K562 (cell line): ENCODE measurements at regions not wholly inside any gene's neighbourhood (a gene's known extent, or its start where the extent isn't known, plus 50 kb on each side); places are given as distances from the start of the nearest gene placed in this dataset.

Source experiments
- ATAC-seq: fragments of 200-7000 bp; cut with Tn5 transposase; 3 replicates; pipeline ENCODE4 v1.9.1; 2020; ENCODE audit warnings: moderate library complexity
- BruUV-seq: library from RNA; stranded (reverse); fragments of 400-500 nt; replicated peaks from 2 replicates; lab custom pipeline; 2021; lab: Mats Ljungman, UMichigan
- CTCF ChIA-PET: fragments of 300-600 bp; formaldehyde crosslinking; extraction: SDS; loops from one replicate; lab custom pipeline; 2021; ENCODE audit warnings: low intra/inter-chr PET ratio; lab: Yijun Ruan, JAX
- POLR2A ChIA-PET: fragments of 300-600, 350-650 bp; sonication (Branson Sonifier 250); formaldehyde crosslinking; extraction: SDS; loops from one replicate; lab custom pipeline; 2021; ENCODE audit warnings: antibody characterized with exemption, inconsistent platforms; lab: Yijun Ruan, JAX
- DNase-seq, 4 experiments: peaks; one replicate each; pipeline versions ENCODE4 v3.0.0 to v3.0.0-alpha.2; 2011 to 2018; ENCODE audit warnings: low spot score in 3 of 4, mixed read lengths in 3 of 4; ENCODE audit errors: extremely low read depth in 1 of 4
- FAIRE-seq: peaks from 2 replicates; lab custom pipeline; 2011; peaks lifted over from hg19 to GRCh38; lab: Jason Lieb, UNC
- H2AFZ ChIP-seq: 2 replicates; pipeline ENCODE4 v1.6.0; 2011; ENCODE audit warnings: low read depth, low read length, control low read depth, inconsistent platforms
- H3K27ac ChIP-seq: fragments of 200-600 bp; 3 replicates; pipeline ENCODE4 v1.8.0; 2011; ENCODE audit warnings: low read depth, mild to moderate bottlenecking, control low read depth, inconsistent platforms, low read length, moderate library complexity, mixed read lengths; ENCODE audit errors: extremely low read depth
- H3K27me3 ChIP-seq, 2 experiments: fragments of 300-600 bp in 1 of 2; 2 replicates in 1 of 2; 3 replicates in 1 of 2; pipeline versions ENCODE4 v1.6.0 to v1.8.0; 2011; ENCODE audit warnings: inconsistent platforms in 2 of 2, low read length in 2 of 2, mild to moderate bottlenecking in 1 of 2, mixed read lengths in 1 of 2, moderate library complexity in 1 of 2; ENCODE audit not compliant: control insufficient read depth in 2 of 2, insufficient read depth in 2 of 2
- H3K36me3 ChIP-seq: fragments of 300-600 bp; 3 replicates; pipeline ENCODE4 v1.8.0; 2011; ENCODE audit warnings: mild to moderate bottlenecking, low read length, inconsistent platforms; ENCODE audit not compliant: control insufficient read depth, insufficient read depth
- H3K4me1 ChIP-seq, 2 experiments: fragments of 200-600 bp in 1 of 2; replicated peaks in 1 of 2; 2 replicates in 1 of 2; 3 replicates in 1 of 2; pipeline versions ENCODE4 v1.5.1 to v1.8.0; 2011; ENCODE audit warnings: inconsistent platforms in 2 of 2, low read length in 2 of 2, mild to moderate bottlenecking in 1 of 2, mixed read lengths in 1 of 2, moderate library complexity in 1 of 2; ENCODE audit not compliant: control insufficient read depth in 2 of 2, insufficient read depth in 2 of 2
- H3K4me2 ChIP-seq: 2 replicates; pipeline ENCODE4 v1.6.1; 2011; ENCODE audit warnings: low read length, control low read depth, inconsistent platforms, mixed read lengths; ENCODE audit not compliant: insufficient read depth
- H3K4me3 ChIP-seq: fragments of 200-600 bp; sonication (generic), shearing (Covaris generic); 2 replicates; pipeline ENCODE4 v1.5.1; 2016; ENCODE audit warnings: control low read depth, inconsistent platforms
- H3K79me2 ChIP-seq: fragments of 200-600 bp; 3 replicates; pipeline ENCODE4 v1.8.0; 2011; ENCODE audit warnings: low read length, inconsistent platforms; ENCODE audit not compliant: control insufficient read depth, insufficient read depth
- H3K9ac ChIP-seq, 2 experiments: 2 replicates each; pipeline versions ENCODE4 v1.6.0 to v1.6.1; 2011; ENCODE audit warnings: low read depth in 2 of 2, low read length in 2 of 2, control low read depth in 1 of 2, inconsistent platforms in 1 of 2, mild to moderate bottlenecking in 1 of 2, mixed read lengths in 1 of 2; ENCODE audit not compliant: insufficient read depth in 1 of 2
- H3K9me1 ChIP-seq: one replicate; pipeline ENCODE4 v1.6.0; 2011; ENCODE audit warnings: inconsistent platforms, mild to moderate bottlenecking, low read length, moderate library complexity; ENCODE audit not compliant: control insufficient read depth, insufficient read depth
- H3K9me3 ChIP-seq: replicated peaks from 2 replicates; pipeline ENCODE4 v1.5.1; 2011; ENCODE audit warnings: low read depth, low read length, inconsistent platforms; ENCODE audit not compliant: control insufficient read depth, insufficient read depth
- H4K20me1 ChIP-seq: replicated peaks from 2 replicates; pipeline ENCODE4 v1.6.1; 2011; ENCODE audit warnings: low read length, inconsistent platforms, mixed read lengths; ENCODE audit not compliant: control insufficient read depth, insufficient read depth
- BCL6 ChIP-seq: fragments of 250-450 bp; sonication (Bioruptor Pico); IDR thresholded peaks from 2 replicates; pipeline ENCODE4 v1.4.0; 2020
- NCOA6 ChIP-seq: fragments of 450-650 bp; IDR thresholded peaks from 2 replicates; pipeline ENCODE4 v1.6.1; 2017; ENCODE audit warnings: mild to moderate bottlenecking
- SMAD3 ChIP-seq: fragments of 450-650 bp; formaldehyde crosslinking; conservative IDR thresholded peaks from 2 replicates; pipeline ENCODE4 v1.4.0; 2020; ENCODE audit warnings: mild to moderate bottlenecking
- TOE1 ChIP-seq, 2 experiments: fragments of 450-650 bp in 1 of 2; sonication (generic) in 1 of 2; formaldehyde crosslinking in 1 of 2; IDR thresholded peaks; 2 replicates each; pipeline versions ENCODE4 v1.7.1 to v1.8.0; 2016 to 2022; ENCODE audit warnings: borderline replicate concordance in 2 of 2, mild to moderate bottlenecking in 2 of 2, antibody characterized with exemption in 1 of 2, inconsistent platforms in 1 of 2, low read depth in 1 of 2, missing genetic modification reagents in 1 of 2, moderate library complexity in 1 of 2
- ZNF143 ChIP-seq: sonication (generic); formaldehyde crosslinking; IDR thresholded peaks from 2 replicates; pipeline ENCODE4 v1.9.0; 2022; ENCODE audit warnings: mild to moderate bottlenecking, missing genetic modification reagents
- ZNF239 ChIP-seq: fragments of 250-450 bp; sonication (Bioruptor Pico); IDR thresholded peaks from 2 replicates; pipeline ENCODE4 v1.4.0; 2020; ENCODE audit warnings: mild to moderate bottlenecking
- ZNF77 ChIP-seq: fragments of 250-450 bp; sonication (Bioruptor Pico); IDR thresholded peaks from 2 replicates; pipeline ENCODE4 v1.5.0; 2020
- ZSCAN29 ChIP-seq: fragments of 450-650 bp; IDR thresholded peaks from 2 replicates; pipeline ENCODE4 v1.6.1; 2017
- WGBS: fragments of 100-300 bp; shearing (Covaris generic); methylation state at CpG from one replicate; pipeline ENCODE4 v1.1.6; 2016; ENCODE audit warnings: low coverage, mixed read lengths; ENCODE audit not compliant: insufficient coverage; ENCODE audit errors: missing lambda C conversion rate; 5-methylcytosine and 5-hydroxymethylcytosine counted together
- in situ Hi-C: fragments of 300-500 bp; cut with MboI; formaldehyde crosslinking; loops from 4 replicates; pipeline ENCODE4 v1.15.0; 2018; ENCODE audit warnings: inconsistent platforms, mixed read lengths
- intact Hi-C: fragments of 100-400 bp; cut with micrococcal nuclease; formaldehyde crosslinking; loops from 2 replicates; pipeline ENCODE4 v1.14.2; 2022
- TF ChIP-seq, protein P1 (sequence below): fragments of 200-800 bp; sonication (Bioruptor generic); IDR thresholded peaks from 2 replicates; pipeline ENCODE4 v1.6.1; 2016; ENCODE audit warnings: missing genetic modification characterization, missing compliant biosample characterization
- TF ChIP-seq, protein P2 (sequence below), 2 experiments: fragments of 450-650 bp; IDR thresholded peaks; 2 replicates each; pipeline ENCODE4 v1.6.1; 2016
- TF ChIP-seq, protein P3 (sequence below): fragments of 450-650 bp; formaldehyde crosslinking; IDR thresholded peaks from 2 replicates; pipeline ENCODE4 v1.4.0; 2022; ENCODE audit warnings: missing genetic modification characterization

DNA sequence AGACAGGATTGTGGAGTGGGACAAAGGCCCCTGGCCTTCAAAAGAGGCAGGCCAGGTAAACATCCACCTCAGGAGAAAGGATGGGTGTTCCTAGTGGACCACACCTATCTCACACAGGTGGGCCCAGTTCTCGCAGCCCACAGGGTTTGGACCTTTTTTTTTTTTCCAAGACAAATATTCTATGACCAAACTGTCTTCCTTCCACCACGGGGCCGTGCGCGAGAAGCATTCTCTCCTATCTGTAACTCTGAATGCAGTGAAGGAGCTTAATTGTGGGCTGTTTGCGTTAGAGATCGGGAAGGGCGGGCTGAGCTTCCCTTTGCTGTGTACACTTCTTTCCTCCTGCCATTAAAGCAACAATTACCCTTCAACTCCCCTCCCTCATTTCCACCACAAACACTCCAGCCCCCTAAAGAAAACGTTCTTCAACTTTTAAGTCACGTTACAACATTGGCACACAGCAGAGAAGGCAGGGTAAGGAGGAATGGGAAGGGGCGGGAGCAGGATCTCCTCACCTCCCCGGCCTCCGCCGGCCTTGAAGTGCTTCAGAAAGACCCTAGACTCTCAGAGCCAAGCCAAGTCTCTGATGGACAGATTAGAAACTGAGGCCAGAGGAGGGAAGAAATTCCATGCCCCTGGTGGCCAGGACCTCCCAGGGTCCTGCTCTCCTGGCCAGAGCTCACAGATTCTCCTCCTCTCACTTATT lies 238.4 kb downstream of the BUD13 start:
- no peak overlapping the region for H2AFZ ChIP-seq
- no peaks in the 10 kb centered on the region for H4K20me1 ChIP-seq
- 0% methylated on average over 14 of the region's 14 CpGs for WGBS
- H3K27me3 ChIP-seq, result peaks cover 2 to 61% of the 10 kb centered on the region in 2 experiments; a peak in 3 of 5 replicates
- H3K79me2 ChIP-seq, result no peaks in the 10 kb centered on the region
- ATAC-seq (no peak), DNase-seq (no peak), FAIRE-seq (no peak)
- H3K36me3 ChIP-seq, result no peaks in the 10 kb centered on the region
- H3K4me2 ChIP-seq, result no peak overlapping the region
- no TSS peak for BruUV-seq
- H3K4me1 ChIP-seq, result no peaks in the 10 kb centered on the region; a peak in 1 of 5 replicates
- intact Hi-C loops, result no loop called here
- no peak overlapping the region for H3K4me3 ChIP-seq
- H3K27ac ChIP-seq, result no peak overlapping the region
- ChIA-PET CTCF (no interaction called here), POLR2A (no interaction called here)
- H3K9me3 ChIP-seq, result no peaks in the 10 kb centered on the region
- H3K9me1 ChIP-seq, result no peaks in the 10 kb centered on the region
- no peak overlapping the region for H3K9ac ChIP-seq
- in situ Hi-C loops, result no loop called here
- TF ChIP-seq ZNF77 (CRISPR knock-in tag) (no peak), TOE1 (IDR thresholded peaks at IDR 0.05; ENCODE audit: borderline replicate concordance) (no peak), TOE1 (CRISPR knock-in tag; IDR thresholded peaks at IDR 0.05; ENCODE audit: borderline replicate concordance, low read depth) (no peak), SMAD3 (no peak), ZNF143 (CRISPR knock-in tag) (no peak), BCL6 (no peak), ZNF239 (CRISPR knock-in tag) (no peak), NCOA6 (no peak), ZSCAN29 (no peak)
- TF ChIP-seq, protein P1, sequence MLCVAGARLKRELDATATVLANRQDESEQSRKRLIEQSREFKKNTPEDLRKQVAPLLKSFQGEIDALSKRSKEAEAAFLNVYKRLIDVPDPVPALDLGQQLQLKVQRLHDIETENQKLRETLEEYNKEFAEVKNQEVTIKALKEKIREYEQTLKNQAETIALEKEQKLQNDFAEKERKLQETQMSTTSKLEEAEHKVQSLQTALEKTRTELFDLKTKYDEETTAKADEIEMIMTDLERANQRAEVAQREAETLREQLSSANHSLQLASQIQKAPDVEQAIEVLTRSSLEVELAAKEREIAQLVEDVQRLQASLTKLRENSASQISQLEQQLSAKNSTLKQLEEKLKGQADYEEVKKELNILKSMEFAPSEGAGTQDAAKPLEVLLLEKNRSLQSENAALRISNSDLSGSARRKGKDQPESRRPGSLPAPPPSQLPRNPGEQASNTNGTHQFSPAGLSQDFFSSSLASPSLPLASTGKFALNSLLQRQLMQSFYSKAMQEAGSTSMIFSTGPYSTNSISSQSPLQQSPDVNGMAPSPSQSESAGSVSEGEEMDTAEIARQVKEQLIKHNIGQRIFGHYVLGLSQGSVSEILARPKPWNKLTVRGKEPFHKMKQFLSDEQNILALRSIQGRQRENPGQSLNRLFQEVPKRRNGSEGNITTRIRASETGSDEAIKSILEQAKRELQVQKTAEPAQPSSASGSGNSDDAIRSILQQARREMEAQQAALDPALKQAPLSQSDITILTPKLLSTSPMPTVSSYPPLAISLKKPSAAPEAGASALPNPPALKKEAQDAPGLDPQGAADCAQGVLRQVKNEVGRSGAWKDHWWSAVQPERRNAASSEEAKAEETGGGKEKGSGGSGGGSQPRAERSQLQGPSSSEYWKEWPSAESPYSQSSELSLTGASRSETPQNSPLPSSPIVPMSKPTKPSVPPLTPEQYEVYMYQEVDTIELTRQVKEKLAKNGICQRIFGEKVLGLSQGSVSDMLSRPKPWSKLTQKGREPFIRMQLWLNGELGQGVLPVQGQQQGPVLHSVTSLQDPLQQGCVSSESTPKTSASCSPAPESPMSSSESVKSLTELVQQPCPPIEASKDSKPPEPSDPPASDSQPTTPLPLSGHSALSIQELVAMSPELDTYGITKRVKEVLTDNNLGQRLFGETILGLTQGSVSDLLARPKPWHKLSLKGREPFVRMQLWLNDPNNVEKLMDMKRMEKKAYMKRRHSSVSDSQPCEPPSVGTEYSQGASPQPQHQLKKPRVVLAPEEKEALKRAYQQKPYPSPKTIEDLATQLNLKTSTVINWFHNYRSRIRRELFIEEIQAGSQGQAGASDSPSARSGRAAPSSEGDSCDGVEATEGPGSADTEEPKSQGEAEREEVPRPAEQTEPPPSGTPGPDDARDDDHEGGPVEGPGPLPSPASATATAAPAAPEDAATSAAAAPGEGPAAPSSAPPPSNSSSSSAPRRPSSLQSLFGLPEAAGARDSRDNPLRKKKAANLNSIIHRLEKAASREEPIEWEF (CRISPR knock-in tag), result no peak
- TF ChIP-seq, protein P2, sequence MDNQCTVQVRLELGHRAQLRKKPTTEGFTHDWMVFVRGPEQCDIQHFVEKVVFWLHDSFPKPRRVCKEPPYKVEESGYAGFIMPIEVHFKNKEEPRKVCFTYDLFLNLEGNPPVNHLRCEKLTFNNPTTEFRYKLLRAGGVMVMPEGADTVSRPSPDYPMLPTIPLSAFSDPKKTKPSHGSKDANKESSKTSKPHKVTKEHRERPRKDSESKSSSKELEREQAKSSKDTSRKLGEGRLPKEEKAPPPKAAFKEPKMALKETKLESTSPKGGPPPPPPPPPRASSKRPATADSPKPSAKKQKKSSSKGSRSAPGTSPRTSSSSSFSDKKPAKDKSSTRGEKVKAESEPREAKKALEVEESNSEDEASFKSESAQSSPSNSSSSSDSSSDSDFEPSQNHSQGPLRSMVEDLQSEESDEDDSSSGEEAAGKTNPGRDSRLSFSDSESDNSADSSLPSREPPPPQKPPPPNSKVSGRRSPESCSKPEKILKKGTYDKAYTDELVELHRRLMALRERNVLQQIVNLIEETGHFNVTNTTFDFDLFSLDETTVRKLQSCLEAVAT (IDR thresholded peaks at IDR 0.05), result no peak
- TF ChIP-seq, protein P3, sequence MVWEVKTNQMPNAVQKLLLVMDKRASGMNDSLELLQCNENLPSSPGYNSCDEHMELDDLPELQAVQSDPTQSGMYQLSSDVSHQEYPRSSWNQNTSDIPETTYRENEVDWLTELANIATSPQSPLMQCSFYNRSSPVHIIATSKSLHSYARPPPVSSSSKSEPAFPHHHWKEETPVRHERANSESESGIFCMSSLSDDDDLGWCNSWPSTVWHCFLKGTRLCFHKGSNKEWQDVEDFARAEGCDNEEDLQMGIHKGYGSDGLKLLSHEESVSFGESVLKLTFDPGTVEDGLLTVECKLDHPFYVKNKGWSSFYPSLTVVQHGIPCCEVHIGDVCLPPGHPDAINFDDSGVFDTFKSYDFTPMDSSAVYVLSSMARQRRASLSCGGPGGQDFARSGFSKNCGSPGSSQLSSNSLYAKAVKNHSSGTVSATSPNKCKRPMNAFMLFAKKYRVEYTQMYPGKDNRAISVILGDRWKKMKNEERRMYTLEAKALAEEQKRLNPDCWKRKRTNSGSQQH (CRISPR knock-in tag), result no peak
